ENCODE measurements at regions not wholly inside any gene's neighbourhood (a gene's known extent, or its start where the extent isn't known, plus 50 kb on each side); places are given as distances from the start of the nearest gene placed in this dataset.

DNA sequence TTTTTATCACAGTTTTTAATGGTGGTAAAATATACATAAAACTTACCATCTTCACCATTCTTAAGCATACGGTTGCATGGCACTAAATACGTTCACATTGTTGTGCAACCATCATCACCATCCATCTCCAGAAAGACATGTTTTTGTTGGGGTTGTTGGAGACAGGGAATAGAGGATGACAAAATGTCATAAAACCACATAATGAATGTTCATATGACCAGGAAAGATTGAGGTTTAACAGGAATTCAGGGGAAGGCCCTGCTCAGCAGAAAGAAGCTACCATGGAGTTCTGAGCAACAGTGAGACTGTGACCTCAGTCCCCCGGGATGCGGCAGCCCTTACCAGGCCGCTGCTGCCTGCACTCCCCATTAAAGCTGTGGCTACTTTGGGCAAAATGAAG lies 63.9 kb upstream of the TRIM2 start:
- DNase-seq (ENCODE audit: low read depth): no peak

- DNase-seq (ENCODE audit: low read depth): no peak
Observed at GRCh38 chr4:153141238-153141637, 63.0 kb upstream of the TRIM2 start.

DNA sequence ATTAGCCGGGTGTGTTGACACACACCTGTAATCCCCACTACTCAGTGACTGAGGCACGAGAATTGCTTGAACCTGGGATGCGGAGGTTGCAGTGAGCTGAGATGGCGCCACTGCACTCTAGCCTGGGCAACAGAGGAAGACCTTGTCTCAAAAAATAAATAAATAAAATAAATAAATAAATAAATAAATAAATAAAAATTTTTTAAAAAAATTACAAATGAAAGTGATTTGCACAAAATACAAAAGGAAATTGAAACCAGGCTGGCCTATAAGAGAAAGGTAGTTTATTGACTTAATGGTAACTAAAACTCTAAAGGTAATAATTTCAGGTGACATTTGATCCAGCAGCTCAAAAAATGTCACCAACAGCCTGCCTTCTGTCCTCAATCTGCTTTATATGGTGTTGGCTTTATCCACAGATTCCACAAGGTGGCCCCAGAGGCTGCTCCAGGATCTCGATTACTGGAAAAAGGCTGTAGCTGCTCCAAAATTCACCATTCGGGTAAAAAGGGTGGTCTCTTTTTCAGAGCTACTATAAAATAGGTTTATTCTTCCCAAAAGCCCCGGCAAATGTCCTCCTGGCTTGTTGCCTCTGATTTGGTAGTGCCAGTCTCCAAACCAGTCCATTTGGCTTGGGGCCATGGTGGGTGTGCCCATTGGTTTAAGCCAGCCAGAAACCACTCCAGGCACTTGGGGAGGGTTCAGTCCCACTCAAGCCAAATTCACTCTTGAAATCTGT lies 61.4 kb upstream of the TRIM2 start:
- no peak for DNase-seq (ENCODE audit: low read depth)

DNA sequence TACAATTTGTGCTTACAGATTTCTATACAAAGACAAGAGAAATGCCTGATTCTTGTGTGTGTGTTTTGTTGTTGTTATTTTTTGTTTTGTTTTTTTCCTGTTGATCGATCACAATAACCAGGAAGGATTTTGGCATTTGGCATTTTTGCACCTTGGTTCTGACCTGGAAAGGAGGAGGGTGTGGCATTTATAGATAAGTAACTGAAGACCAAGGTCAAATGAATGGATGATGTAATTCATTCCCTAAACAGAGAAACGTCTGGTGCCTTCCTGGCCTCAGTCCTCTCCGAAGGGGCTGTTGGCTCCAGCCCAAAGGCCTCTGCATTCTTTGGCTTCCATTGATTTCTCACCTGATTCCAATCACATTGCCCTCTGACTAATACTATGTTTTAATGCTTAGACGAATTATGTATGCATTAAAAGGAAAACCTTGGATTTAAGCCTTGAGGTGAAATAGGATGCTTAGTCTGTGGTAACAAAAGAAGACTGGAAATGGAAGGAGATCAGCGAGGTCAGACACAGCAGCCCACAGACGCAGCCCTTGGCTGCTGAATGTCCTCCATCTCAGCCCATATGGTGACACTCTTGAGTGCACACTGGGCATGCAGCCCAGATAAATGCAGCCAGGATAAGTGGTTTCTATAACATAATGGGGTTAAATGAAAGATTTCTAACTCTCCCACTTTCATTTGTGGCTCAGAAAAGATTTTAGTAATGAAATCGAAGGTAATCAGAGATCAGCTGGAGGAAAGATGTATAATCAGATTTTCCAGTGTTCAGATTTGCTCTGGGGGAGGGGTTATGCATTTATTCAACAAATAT lies 60.5 kb upstream of the TRIM2 start:
- no peak for DNase-seq (ENCODE audit: low read depth)

DNA sequence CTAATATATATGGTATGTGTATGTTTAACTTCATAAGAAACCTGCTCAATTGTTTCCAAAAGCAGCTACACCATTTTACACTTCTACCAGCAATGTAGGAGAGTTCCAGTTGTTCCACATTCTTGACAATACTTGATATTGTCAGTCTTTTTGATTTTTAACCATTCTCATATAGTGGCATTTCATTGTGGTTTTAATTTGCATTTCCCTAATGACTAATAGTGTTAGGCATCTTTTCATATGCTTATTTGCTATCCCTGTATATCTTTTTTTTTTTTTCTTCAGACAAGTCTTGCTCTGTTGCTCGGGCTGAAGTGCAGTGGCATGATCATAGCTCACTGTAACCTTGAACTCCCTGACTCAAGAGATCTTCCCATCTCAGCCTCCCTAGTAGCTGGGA lies 58.2 kb upstream of the TRIM2 start:
- DNase-seq (ENCODE audit: low read depth): no peak

GRCh38 chr4:153146961-153147360 lies 57.3 kb upstream of the TRIM2 start:
- DNase-seq (ENCODE audit: low read depth): no peak

GRCh38 chr4:153148791-153149190 lies 55.5 kb upstream of the TRIM2 start:
- DNase-seq (ENCODE audit: low read depth): no peak

GRCh38 chr4:153151535-153152455 lies 52.4 kb upstream of the TRIM2 start:
- DNase-seq (ENCODE audit: low read depth): no peak

GRCh38 chr4:153152501-153153338 lies 51.5 kb upstream of the TRIM2 start:
- peak; percentile 24 for DNase-seq (ENCODE audit: low read depth)

- DNase-seq (ENCODE audit: low read depth): peak; percentile 23
Observed at GRCh38 chr4:153153339-153153871, 50.8 kb upstream of the TRIM2 start.

DNA sequence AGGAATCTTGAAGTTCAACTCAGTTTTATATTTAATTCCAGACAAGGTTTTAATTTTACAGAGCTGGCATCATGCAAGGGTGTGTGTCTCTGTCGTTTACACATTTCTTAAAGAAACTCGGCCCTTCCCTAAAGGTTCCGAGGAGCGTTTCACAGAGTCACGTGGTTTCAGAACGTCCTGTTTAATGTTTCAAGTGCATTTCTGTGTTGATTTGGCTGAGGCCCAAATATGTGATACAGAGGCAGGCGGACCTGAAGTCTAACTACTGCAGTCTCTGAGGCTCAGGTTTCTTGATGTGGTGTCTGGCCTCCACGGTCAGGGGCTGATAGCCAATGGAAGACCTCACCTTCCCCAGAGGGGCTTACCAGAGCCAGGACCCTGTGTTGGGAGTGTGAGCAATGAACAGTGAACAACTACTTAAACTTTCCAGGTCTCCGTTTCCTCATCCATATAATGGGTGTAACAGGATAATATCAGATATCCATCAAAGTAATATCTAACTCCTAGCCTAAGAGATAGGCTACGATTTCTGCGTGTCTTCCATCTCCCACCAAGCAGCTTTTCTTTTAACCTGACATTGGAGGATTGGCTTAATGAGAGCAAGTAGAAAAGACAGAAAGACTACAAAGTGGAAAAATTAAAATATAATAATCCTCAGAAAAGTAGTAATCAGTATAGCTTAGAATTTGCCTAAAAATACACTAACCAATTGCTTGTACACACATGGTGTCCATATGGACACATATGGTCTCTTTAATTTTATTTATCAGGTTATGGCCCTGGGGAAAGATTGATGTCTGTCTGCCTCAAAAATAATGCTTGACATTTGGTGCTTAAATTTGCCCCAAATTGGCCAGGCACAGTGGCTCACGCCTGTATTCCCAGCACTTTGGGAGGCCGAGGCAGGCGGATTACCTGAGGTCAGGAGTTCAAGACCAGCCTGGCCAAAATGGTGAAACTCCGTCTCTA lies 50.0 kb upstream of the TRIM2 start:
- no peak for DNase-seq (ENCODE audit: low read depth)
